ENCODE measurements at regions not wholly inside any gene's neighbourhood (a gene's known extent, or its start where the extent isn't known, plus 50 kb on each side); places are given as distances from the start of the nearest gene placed in this dataset.

DNA sequence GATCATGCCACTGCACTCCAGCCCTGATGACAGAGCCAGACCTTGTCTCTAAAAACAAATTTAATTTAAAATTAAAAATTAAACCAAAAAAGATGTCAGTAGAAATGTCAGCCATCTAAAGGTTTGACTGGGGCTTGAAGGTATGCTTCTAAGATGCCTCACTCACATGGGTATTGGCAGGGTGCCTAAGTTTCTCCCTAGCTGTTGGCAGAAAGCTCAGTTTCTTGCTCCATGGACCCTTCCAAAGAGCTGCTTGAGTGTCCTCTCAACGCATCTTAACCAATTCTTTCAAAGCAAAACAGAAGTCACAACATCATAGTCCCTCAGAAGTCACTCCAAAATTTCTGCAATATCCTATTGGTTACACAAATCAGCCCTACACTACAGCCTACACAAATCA lies 231.0 kb upstream of the ADGRL2 start:
- DNase-seq: no peak

DNA sequence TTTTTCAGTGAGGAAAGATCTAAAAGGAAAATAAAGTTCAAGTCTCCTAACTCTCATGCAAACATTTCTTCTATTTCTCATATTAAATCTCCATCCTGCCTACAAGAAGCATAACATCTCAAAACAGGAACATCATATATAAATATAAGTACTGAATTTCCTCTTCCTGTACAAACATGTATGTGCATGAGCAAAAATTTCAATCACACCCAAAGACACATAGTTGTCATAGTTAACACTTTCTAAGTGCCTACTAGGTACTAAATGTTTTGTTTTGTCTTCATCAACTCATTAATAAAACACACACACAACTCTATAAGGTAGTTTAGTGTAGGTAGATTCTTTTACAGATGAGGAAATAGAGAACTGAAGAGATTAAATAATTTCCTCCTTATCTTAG lies 237.1 kb upstream of the ADGRL2 start:
- no peak for DNase-seq

DNA sequence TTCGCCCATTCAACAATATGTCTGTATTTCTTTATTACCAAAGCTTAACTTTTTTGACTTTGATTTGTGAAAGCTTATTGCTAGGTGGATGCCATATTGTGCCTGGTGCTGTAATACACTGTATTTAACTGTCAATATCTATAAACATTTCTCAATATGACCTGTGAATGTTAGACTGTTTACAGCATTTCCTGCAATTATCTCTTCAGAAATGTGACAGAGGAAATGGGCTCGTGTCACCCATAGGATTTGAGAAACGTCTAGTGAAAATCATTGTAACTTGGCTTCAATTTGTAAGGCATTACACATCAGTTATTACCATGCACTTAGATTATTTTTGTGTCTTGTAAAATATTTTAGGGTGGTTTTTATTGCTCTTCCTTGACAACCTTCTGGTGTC lies 237.8 kb upstream of the ADGRL2 start:
- no peak for DNase-seq

DNA sequence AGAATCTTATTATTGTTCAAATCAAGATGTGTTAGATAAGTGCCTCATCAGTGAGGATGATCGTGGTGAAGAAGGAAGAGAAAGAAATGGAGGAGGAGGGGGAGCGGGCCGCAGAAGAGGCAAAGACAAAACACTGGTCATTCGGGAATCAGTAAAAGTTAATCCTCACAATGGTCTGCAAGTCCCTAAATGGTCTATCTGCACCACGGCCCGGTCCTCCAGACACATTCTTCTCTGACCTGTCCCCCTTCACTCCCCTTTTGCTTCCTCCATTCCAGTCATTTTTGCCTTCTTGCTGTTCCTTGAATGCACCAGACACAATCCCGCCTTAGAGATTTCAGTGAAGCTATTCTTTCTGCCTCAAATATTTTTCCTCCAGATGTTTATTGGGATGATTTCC lies 240.1 kb upstream of the ADGRL2 start:
- no peak for DNase-seq

GRCh38 chr1:81559662-81560350 lies 240.9 kb upstream of the ADGRL2 start:
- DNase-seq: no peak

DNA sequence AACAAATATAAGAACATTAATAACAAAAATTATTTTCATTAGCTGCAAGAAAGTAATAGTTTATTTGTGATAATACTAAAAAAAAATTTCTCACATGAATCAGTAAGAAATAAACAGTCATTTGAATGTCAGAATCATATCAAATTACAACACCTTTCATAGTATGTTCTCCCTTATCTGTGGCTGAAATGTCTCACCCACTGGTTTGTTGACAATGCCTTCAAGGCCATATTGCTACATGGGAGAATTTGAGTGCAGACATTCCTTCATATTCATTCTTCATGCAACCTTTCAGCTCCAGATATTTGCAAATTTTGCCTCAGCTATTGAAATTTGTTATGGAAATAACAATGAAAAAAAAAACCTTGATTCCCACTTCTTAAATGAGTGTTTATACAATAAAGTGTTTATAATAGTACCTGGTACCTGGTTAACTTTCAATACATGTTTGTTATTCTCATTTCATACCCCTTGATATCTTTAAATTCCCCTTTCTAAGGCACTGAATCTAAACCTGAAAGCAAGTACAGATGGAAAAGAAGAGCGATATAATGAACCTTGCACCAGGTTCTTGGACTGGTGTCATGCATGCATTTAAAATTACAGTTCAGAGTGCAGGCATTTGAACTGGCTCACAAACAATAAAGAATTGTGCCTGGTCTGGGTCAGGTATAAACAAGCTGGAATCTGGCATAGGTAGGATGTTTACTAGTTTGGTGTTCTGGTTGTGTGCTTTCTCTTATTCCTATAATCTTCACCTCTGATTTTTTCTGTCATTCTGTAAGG lies 242.2 kb upstream of the ADGRL2 start:
- no peak for DNase-seq

- DNase-seq: no peak
These were observed 243.8 kb upstream of the ADGRL2 start for GRCh38 chr1:81556968-81557367.

- no peak for DNase-seq
These were observed 246.2 kb upstream of the ADGRL2 start for GRCh38 chr1:81554534-81554933.

DNA sequence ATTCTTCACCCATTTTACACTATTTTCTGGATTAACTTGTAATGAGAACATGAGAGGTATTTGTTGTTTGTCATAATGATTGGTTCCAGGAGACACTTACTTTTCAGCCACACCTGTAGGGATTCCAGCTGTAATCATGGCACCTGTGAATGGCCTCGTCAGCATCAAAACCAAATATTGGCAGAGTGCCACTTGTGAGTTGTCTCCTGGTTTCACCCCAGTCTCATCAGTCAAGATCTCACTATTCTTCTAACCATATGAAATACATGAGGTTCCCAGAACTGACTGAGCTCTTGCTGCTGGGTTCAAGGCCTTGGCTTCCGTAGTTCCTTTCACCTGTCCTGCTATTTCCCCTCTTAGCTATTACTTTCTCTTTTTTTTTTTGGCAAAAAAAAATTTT lies 246.6 kb upstream of the ADGRL2 start:
- no peak for DNase-seq

- DNase-seq: no peak
These were observed 247.2 kb upstream of the ADGRL2 start for GRCh38 chr1:81553503-81553902.

GRCh38 chr1:81551946-81552345 lies 248.8 kb upstream of the ADGRL2 start:
- DNase-seq: no peak

DNA sequence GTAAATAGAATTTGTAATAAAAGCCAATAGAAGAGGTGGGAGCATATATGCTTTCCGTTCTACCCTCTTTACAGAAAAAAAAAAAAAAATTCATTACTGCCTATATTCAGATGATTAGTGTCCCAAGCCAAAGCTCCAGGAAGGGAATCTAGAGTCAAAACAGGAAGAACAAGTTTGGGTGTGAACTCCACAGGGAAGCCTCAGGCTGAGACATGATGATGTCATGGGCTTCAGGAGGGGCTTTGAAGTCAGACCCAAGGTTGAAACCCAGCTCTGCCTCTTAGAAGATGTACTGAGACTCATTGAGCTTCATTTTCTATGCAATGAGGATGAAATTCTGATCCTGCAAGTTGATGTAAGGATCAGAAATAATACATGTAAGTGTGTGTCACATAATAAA lies 250.0 kb upstream of the ADGRL2 start:
- DNase-seq: no peak

DNA sequence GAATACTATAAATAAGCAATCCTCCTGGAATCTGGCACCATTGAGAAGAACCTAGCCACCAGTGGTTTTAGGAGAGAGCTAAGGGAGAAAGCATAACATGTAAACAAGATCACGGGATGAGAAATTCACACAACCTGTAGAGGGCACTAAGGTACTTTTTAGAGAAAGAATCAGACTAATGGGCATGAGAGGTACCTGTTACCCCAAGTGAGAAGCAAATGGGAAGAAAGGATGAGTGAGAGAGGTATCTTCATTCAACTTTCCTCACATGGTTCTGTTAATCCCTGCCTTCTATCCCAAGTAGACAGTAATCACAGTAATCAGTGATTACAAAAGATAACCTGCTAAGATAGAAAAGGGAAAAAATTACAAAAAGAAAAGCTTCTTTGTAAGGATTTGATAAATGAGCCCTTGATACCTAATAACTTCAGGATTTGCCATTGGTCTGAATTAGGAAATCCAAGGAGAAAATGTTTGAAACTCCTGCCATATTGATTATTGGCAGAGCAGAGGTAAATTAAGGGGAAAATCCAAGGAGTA lies 251.1 kb upstream of the ADGRL2 start:
- DNase-seq: peak; percentile 39

GRCh38 chr1:81548918-81549587 lies 251.7 kb upstream of the ADGRL2 start:
- DNase-seq: no peak

DNA sequence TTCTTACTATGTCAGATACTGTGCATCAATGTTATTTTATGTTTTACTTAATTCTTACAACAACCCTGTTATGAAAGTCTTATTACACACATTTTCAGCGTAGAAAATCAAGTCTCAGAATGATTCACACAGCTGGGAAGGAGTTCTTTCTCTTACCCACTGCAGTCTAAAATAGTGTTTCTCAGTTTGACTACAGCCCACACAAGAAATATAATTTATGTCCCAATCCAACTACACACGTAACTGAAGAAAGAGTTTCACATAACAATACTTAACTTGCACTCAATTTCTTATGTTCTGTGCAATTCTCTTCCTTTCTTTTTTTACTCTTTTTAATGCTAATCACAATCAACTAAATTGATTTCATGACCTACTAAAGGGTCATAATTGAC lies 252.8 kb upstream of the ADGRL2 start:
- no peak for DNase-seq

GRCh38 chr1:81547261-81547911 lies 253.3 kb upstream of the ADGRL2 start:
- DNase-seq: no peak

DNA sequence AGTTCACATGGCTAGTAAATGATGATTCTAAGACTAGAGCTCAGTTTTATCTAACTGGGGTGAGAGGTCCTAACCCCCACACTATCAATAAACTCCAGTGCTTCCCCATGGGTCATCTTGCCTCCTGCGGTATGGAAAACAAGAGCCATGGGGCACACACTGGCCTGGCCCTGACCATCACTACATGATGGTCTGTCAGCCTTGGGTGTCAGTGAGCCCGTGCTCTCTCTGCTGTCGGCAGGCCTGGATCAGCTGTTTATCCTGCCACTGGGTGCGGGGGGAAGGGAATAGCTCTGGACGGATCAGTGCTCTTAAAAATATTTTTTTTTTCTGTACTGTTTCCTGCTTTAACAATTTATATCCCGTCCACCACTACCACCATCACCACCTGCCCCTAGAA lies 255.0 kb upstream of the ADGRL2 start:
- DNase-seq: no peak

DNA sequence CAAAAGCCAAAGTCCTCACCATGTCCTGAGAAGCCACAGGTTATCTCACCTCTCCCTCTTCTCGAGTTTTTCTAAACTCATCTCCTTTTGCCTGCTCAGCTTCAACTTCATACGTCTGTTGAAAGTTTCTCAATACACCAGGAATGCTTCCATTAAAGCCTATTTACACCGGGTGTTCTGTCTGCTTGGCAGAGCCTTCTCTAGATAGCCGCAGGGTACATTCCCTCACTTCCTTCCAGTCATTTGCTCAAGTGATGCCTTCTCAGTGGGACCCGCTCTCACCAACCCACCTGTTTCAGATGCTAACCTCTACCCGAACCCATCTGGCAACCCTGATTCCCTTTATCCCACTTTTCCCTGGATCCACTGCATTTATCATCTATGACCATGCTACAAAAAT lies 257.0 kb upstream of the ADGRL2 start:
- DNase-seq: no peak

DNA sequence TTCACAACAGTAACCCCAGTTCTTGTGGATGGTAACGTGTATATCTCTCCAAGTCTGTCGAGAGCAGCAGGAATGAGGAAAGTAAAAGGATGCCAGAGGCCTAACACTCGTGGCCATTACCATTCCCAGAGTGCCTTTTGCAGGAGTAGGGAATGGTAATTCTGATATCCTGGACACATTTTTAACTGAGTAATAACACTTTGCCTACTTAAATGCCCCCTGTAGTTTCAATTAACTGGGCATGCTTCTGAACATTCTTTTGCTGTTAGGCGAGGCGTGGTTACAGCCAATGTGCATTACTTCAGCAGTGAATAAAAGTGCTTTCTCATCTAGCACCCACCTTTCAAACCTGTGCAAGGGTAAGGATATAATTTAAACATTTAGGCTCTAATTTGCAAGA lies 258.5 kb upstream of the ADGRL2 start:
- DNase-seq: no peak

DNA sequence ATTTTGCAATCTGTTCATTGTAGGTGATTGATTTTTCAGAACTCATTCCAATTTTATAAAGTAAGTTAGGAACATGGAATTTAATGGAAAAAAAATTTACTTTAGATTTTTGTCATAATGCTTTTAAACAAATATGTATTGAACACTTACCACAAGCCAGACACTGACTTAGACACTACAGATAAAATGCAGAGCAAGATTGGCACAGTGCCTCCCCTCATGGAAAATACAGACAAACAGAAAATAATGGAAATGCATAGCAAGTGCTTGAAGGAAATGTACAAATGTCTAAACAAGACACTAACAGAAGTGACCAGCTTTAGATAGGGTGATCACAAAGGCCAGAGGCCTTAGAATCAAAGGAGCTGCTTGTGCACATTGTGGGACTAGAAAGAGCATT lies 260.5 kb upstream of the ADGRL2 start:
- DNase-seq: no peak

DNA sequence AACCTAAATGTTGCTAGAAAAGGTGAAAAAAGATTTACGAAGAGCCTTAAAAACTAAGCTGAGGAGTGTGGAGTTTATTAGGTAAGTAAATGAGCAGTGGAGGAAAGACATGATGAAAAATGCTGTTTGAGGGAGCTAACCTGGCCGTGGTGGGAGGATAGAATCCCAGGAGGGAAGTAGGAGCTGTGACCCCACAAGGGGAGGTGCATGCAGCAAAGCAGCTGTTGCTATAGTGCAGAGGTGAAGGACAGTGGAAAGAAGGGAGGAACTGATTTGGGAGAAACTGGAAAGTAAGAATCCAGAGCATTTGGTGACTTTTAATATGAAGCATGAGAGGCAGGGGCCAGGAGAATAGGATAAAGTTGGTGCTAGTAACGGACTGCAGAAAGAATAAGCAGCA lies 271.7 kb upstream of the ADGRL2 start:
- DNase-seq: no peak

DNA sequence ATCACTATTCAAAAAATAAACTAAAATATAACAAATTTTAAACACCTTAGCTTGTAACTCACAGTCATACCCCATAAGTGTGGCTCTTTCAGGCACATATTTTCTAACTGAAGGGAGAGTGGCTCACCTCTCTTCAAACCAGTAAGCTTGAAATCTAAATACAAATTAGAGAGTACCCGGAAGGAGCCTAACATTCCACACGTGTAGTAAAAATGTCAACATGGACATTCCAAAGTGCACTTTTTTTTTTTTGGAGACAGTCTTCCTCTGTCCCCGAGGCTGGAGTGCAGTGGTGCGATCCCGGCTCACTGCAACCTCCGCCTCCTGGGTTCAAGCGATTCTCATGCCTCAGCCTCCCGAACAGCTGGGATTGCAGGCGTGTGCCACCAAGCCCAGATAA lies 275.6 kb upstream of the ADGRL2 start:
- DNase-seq: no peak

- DNase-seq: no peak
These were observed 280.7 kb upstream of the ADGRL2 start for GRCh38 chr1:81519987-81520386.
